Activated CD8-positive, alpha-beta memory T cell treated with anti-CD3 and anti-CD28 coated beads, Interleukin-2, amount 10 ng/mL, durations not matched to agents 7 days and 5 days (primary cell): ENCODE measurements at regions not wholly inside any gene's neighbourhood (a gene's known extent, or its start where the extent isn't known, plus 50 kb on each side); places are given as distances from the start of the nearest gene placed in this dataset.

Experiments used
- ATAC-seq: fragments of 150-1000 bp; cut with Tn5 transposase; one replicate; pipeline ENCODE4 v1.10.0; 2021; ENCODE audit warnings: moderate library complexity
- CTCF ChIA-PET: fragments of 350-600 bp; sonication (Branson Sonifier 250); formaldehyde crosslinking; loops from one replicate; lab custom pipeline; 2021; ENCODE audit warnings: antibody characterized with exemption; lab: Charles Lee
- DNase-seq: peaks from one replicate; pipeline ENCODE4 v3.0.0-alpha.2; 2020
- H3K27ac Mint-ChIP-seq: one replicate; pipeline ENCODE4 v1.8.0; 2021; ENCODE audit warnings: mild to moderate bottlenecking, mixed read lengths
- H3K27me3 Mint-ChIP-seq: one replicate; pipeline ENCODE4 v1.8.0; 2021; ENCODE audit warnings: mixed read lengths
- H3K36me3 Mint-ChIP-seq: one replicate; pipeline ENCODE4 v1.8.0; 2021; ENCODE audit warnings: mild to moderate bottlenecking, mixed read lengths
- H3K4me1 Mint-ChIP-seq: one replicate; pipeline ENCODE4 v1.8.0; 2021; ENCODE audit warnings: mixed read lengths
- H3K4me3 Mint-ChIP-seq: one replicate; pipeline ENCODE4 v1.8.0; 2021; ENCODE audit warnings: mild to moderate bottlenecking, moderate library complexity, mixed read lengths
- H3K9me3 Mint-ChIP-seq: one replicate; pipeline ENCODE4 v1.8.0; 2022; ENCODE audit warnings: low read depth, mixed read lengths

DNA sequence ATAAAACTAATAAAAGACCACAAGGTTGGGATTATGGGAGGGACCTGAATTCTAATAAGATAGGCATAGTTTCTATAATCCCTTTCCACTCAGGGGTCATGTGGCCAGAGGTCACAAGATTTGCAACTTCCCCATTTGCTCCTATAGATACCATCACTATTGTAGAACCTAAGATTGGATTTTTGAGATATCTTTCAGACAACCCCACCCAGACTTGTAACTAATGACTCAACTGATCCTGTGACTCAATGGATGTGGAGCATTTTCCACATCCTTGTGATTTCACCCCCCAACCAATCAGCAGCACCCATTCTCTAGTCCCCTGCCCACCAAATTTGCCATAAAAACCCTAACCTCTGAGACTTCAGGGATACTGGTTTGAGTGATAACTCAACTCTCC, 51.9 kb upstream of the PIK3AP1 start:
- peaks cover 1% of the 10 kb centered on the region for H3K36me3 Mint-ChIP-seq
- H3K4me3 Mint-ChIP-seq = no peak overlapping the region
- peaks cover 2% of the 10 kb centered on the region for H3K9me3 Mint-ChIP-seq
- H3K27ac Mint-ChIP-seq = no peak overlapping the region
- DNase-seq (no peak), ATAC-seq (no peak)
- H3K4me1 Mint-ChIP-seq = no peaks in the 10 kb centered on the region
- CTCF ChIA-PET = no interaction called here
- H3K27me3 Mint-ChIP-seq = no peaks in the 10 kb centered on the region

DNA sequence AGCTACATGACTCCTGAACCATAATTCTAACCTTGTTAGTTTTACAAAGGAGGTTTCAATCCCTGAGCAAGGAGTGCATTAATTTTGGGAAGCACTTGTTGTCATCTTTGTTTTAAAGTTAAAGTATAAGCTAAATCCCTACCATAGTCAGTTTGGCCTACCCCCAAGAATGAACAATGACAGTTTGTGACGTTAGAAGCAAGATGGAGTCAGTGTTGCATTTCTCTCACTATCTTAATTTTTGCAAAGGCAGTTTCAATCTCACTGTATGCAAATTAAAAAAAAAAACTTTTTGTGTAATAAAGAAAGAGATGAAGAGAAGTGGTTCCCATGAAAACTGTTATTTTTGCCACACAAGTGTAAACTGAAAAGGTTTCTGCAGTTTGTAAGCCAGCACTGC, 50.7 kb upstream of the PIK3AP1 start:
- H3K4me1 Mint-ChIP-seq = no peaks in the 10 kb centered on the region
- CTCF ChIA-PET = interaction anchor here (1.1 to 1.2 kb wide), 2 partner anchors 15 to 266 kb away, joined by 3 read pairs; no protein-coding TSS in a partner anchor
- H3K27ac Mint-ChIP-seq = no peak overlapping the region
- H3K9me3 Mint-ChIP-seq = peaks cover 2% of the 10 kb centered on the region
- no peaks in the 10 kb centered on the region for H3K27me3 Mint-ChIP-seq
- ATAC-seq = no peak
- peaks cover 1% of the 10 kb centered on the region for H3K36me3 Mint-ChIP-seq
- no peak overlapping the region for H3K4me3 Mint-ChIP-seq
- no peak for DNase-seq
